ENCODE measurements at regions not wholly inside any gene's neighbourhood (a gene's known extent, or its start where the extent isn't known, plus 50 kb on each side); places are given as distances from the start of the nearest gene placed in this dataset.

- DNase-seq (ENCODE audit: low read depth in 1 of 2, low spot score in 1 of 2): no peak
Measured at GRCh38 chr1:90782046-90782445, 64.9 kb upstream of the BARHL2 start.

GRCh38 chr1:90781534-90781933 is 64.4 kb upstream of the BARHL2 start:
- no peak for DNase-seq (ENCODE audit: low read depth in 1 of 2, low spot score in 1 of 2)

DNA sequence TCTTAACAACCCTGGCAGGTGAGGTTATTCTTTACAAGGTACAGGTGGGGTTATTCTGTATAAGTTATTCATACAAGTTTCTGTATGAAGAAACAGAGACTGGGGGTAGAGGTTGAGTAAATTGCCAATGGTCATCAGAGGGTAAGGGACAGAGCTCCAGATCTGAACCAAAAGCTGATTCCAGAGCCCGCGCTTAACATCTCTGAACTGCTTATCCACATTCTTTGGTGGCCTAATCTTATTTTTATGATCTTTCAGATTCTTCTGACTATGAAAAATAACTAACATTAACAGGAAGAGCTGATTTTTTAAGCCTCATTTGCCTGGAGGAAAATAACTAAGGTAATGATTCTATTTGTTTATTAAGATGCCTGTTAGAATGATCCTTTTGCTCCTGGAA is 63.9 kb upstream of the BARHL2 start:
- no peak for DNase-seq (ENCODE audit: low read depth in 1 of 2, low spot score in 1 of 2)

DNA sequence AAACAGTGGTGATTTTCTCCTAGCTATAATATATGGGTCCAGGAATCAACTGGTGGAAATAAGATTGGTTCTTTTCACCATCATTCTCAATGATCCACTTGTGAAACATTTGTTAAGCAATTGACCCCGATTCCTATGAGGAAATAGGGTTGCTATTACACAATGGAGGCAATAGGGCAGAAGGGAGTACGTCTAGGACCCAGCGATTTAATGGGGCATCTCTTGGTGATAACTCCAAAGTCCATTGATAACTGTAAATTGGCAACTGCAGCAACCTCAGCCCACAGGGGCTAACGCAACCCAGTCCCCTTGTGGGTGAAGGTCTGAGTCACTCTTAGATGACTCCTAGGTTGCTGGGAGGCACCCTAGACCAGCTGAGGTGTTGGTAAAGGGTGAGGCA is 62.5 kb upstream of the BARHL2 start:
- DNase-seq (ENCODE audit: low read depth in 1 of 2, low spot score in 1 of 2): no peak

- no peak for DNase-seq (ENCODE audit: low read depth in 1 of 2, low spot score in 1 of 2)
Measured at GRCh38 chr1:90778486-90778885, 61.4 kb upstream of the BARHL2 start.

- DNase-seq (ENCODE audit: low read depth in 1 of 2, low spot score in 1 of 2): no peak
Measured at GRCh38 chr1:90773812-90774211, 56.7 kb upstream of the BARHL2 start.

- DNase-seq (ENCODE audit: low read depth in 1 of 2, low spot score in 1 of 2): no peak
Measured at GRCh38 chr1:90768826-90769225, 51.7 kb upstream of the BARHL2 start.

DNA sequence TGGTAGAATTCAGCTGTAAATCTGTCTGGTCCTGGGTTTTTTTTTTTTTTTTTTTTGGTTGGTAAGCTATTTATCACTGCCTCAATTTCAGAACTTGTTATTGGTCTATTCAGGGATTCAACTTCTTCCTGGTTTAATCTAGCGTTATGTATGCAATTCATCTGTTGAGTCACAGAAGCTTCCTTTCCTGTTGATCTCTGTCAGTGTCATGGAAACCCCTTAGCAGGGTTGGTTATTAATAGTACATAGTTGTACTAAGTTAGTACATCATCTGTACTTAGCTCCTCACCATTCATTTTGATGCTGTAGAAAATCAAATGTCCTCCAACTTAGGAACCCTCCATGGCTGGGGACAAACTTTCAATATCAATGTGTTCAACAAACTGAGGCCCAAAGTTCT is 51.0 kb upstream of the BARHL2 start:
- DNase-seq (ENCODE audit: low read depth in 1 of 2, low spot score in 1 of 2): no peak
